ENCODE measurements at regions not wholly inside any gene's neighbourhood (a gene's known extent, or its start where the extent isn't known, plus 50 kb on each side); places are given as distances from the start of the nearest gene placed in this dataset.

DNA sequence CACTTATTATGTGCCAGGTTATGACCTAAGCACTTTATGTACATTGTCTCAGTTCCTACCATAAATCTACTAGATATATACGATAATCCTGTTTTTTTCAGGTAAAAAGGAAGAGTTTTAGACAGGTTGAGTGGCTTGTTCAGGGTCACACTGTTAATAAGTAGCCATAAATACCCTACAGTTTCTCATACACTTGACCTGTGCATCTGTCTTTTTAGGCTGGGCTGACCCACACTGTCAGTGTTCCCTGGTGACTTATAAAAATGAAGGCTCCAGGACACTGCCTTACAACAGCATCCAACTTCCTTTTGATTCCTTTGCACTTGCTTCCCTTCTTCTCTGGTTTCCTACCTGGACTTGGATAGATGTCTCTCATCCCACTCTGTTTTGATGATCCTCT, 78.2 kb upstream of the PAQR3 start:
- no peak for DNase-seq

DNA sequence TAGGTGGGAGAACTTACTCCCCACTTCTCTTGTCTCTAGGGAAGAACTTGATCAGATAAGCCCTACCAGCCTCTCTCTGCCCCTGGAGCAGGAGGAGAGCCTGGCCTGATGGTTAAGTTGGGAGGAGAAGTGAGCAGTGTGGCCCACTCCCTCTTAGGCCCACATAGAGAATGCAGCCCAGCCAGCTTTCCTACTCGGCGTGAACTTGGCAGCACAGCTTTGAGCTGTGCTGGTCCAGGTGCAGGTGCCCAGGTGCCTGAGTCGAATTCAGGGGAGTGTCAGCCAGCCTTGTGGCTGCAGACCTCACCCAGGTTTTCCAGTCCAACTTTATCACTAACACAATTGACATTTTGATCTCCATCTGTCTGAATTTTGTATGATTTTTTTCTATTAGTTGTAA, 77.6 kb upstream of the PAQR3 start:
- no peak for DNase-seq

DNA sequence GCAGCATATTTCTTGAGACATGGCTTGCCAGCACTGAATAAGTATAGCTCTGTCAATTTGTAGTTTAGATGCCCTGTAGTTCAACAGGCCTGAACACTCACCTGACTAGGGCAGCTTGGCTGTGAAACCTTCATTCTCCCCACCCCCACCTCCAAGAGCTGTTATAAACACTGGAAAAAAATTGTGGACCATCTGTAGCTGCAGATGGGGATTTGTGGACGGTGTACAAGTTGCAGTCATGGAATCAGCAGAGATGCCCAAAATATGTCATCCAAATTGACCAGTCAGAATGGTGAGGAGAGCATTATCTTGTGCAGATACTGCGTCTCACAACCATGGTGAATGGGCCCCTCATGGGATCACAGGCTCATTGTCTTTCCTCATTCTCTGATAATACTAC, 76.2 kb upstream of the PAQR3 start:
- DNase-seq, result no peak

DNA sequence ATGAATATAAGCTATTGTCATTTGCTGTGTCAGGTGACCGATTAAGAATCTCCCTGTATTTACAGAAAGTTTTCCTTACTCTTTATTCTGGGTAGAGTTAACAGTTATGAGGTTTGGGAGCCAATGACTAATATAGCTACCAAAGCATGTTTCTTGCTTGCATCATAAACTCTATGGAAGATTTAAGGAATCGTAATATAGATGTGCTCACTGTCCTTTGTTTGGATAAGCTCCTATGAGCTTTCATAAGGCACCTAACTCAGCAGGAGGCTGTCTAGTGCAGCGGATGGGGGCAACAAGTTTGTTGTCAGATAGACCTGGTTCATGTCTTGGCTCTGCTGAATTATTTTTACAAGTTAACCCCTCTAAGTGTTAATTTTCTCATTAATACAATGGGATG, 75.0 kb upstream of the PAQR3 start:
- DNase-seq, result no peak

DNA sequence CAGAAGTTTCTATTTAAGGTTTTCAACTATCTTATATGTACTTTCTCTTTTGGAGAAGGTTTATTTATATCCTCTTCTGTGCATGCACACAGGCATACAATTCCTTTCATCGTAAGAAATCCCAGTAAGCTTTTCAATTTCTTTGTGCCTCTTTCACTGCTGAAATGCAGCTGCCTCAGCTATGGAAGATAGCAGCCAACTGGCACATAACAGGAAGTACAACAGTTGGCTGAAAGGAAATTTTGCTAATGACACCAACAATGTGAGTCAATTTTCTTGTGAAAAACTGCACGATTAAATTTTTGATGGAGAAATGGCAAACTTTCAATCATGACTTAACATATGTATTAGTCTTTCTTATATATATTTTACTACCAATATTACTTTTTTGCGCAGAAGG, 74.5 kb upstream of the PAQR3 start:
- no peak for DNase-seq

DNA sequence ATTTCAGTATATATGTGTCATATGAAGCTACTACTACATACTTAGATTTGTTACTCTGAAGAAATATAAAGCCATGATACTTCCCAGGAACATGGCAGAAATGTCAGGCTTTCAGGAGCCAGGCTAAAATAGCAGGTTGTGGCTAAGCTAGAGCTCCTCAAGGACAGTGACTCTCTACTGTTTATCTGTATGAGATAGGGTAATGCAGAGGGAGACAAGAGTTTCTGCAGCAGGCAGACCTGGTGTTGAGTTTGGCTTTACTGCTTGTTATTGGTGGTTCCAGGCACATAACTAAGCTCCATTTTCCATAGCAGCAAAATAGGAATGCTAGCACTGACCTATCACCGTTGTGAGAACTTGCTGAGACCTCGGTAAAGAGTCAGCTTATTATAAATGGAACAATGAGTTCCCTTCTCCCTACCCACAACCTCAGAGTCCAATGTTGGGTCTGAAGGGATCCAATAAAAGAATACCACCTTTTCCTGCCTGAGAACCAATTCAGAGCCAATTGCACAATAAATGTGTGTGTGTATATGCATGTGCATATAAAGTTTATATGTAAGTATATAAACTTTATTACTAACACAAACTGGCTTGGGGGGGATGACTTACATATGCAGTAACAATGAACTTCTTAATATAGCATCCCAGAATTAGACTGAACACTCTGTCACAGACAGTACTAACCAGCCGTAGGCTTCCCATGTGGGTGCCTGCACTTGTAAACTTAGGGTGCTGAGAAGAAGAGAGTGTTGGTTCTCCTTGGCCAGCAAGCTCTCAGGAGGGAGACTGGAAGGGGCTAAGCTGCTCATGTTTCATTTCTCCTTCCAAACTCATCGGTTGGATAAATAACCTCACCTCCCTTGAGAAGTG, 51.9 kb upstream of the PAQR3 start:
- no peak for DNase-seq

DNA sequence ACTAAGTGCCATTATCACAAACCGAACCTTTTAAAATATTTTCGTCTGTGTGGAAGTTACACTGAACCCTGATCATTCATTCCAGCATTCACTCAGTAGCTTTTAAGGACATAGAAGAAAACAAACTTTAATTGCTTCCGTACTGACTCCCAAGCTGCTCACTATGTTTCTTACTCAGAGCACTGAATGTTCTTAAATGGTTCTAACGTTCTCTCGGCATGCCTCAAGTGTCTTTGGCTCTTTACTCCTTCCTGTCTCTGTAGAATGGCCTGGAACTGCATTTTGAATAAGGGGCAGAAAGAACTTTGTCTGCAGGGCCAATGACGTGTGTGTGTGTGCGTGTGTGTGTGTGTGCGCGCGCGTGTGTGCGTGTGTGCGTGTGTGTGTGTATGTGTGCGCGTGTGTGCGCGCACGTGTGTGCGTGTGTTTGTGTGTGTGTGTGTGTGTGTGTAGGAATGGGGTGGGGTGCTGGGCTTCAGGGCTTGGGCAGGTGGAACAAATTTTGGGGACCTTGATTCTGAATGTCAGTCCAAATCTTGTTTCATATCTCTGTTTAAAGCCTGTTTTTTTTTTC, 50.5 kb upstream of the PAQR3 start:
- no peak for DNase-seq
